HCT116 (cell line): ENCODE measurements at regions not wholly inside any gene's neighbourhood (a gene's known extent, or its start where the extent isn't known, plus 50 kb on each side); places are given as distances from the start of the nearest gene placed in this dataset.
A peak's percentile ranks its signal among the peaks of the same experiment; 100 is the strongest.

ENCODE experiments used
- ATAC-seq: fragments of 200-7000 bp; cut with Tn5 transposase; 2 replicates; pipeline ENCODE4 v1.9.1; 2020; ENCODE audit warnings: mild to moderate bottlenecking, moderate library complexity
- BruUV-seq: library from RNA; stranded (reverse); fragments of 400-500 nt; replicated peaks from 2 replicates; lab custom pipeline; 2021; lab: Mats Ljungman, UMichigan
- CTCF ChIA-PET: fragments of 300-600 bp; sonication (Branson Sonifier 250); formaldehyde crosslinking; loops from one replicate; lab custom pipeline; 2021; ENCODE audit warnings: antibody characterized with exemption; lab: Charles Lee
- POLR2A ChIA-PET: fragments of 300-600, 350-600 bp; sonication (Branson Sonifier 250); formaldehyde crosslinking; loops from one replicate; lab custom pipeline; 2021; ENCODE audit warnings: antibody characterized with exemption; lab: Charles Lee
- RAD21 ChIA-PET, 2 experiments: fragments of 300-600 bp; sonication (Branson Sonifier 250); formaldehyde crosslinking; loops; one replicate each; lab custom pipeline; 2023; ENCODE audit warnings: low total read pairs in 2 of 2; ENCODE audit not compliant: uncharacterized antibody in 2 of 2, unreplicated experiment in 2 of 2, low non-redundant PET in 1 of 2; lab: Charles Lee
- DNase-seq: peaks from one replicate; pipeline ENCODE4 v3.0.0-alpha.2; 2010; ENCODE audit warnings: low read depth, low spot score
- H2AFZ ChIP-seq: fragments of 200-600 bp; shearing (Covaris generic), sonication (generic); 2 replicates; pipeline ENCODE4 v1.6.1; 2017; ENCODE audit warnings: low read depth, mixed run types, mixed read lengths, antibody characterized with exemption, low read length; ENCODE audit not compliant: poor library complexity, severe bottlenecking
- H3K27ac ChIP-seq: 2 replicates; pipeline ENCODE4 v1.5.1; 2012; ENCODE audit warnings: low read depth, low read length
- H3K27me3 ChIP-seq: fragments of 200-600 bp; sonication (generic); 2 replicates; pipeline ENCODE4 v1.6.1; 2016; ENCODE audit warnings: mixed run types, low read length, mixed read lengths; ENCODE audit not compliant: insufficient read depth
- H3K36me3 ChIP-seq, 2 experiments: fragments of 200-500 bp in 1 of 2; fragments of 200-600 bp in 1 of 2; sonication (Bioruptor generic) in 1 of 2; sonication (generic) in 1 of 2; 2 replicates each; pipeline versions ENCODE4 v1.5.1 to v1.6.1; 2014 to 2016; ENCODE audit warnings: low read length in 2 of 2, inconsistent platforms in 1 of 2, mixed read lengths in 1 of 2, mixed run types in 1 of 2; ENCODE audit not compliant: insufficient read depth in 2 of 2, control insufficient read depth in 1 of 2
- H3K4me1 ChIP-seq, 2 experiments: fragments of 200-600 bp in 1 of 2; sonication (generic) in 1 of 2; 2 replicates each; pipeline versions ENCODE4 v1.5.1 to v1.6.1; 2012 to 2017; ENCODE audit warnings: low read length in 2 of 2, inconsistent platforms in 1 of 2, mild to moderate bottlenecking in 1 of 2, mixed read lengths in 1 of 2, mixed run types in 1 of 2, moderate library complexity in 1 of 2; ENCODE audit not compliant: insufficient read depth in 2 of 2, control insufficient read depth in 1 of 2
- H3K4me2 ChIP-seq: fragments of 200-600 bp; sonication (generic); 2 replicates; pipeline ENCODE4 v1.6.1; 2017; ENCODE audit warnings: mixed run types, low read length, mixed read lengths
- H3K4me3 ChIP-seq, 2 experiments: fragments of 200-600 bp in 1 of 2; sonication (generic) in 1 of 2; replicated peaks in 1 of 2; 2 replicates each; pipeline ENCODE4 v1.5.1; 2011 to 2016; ENCODE audit warnings: low read length in 2 of 2, control low read depth in 1 of 2, low read depth in 1 of 2, mild to moderate bottlenecking in 1 of 2, mixed read lengths in 1 of 2, mixed run types in 1 of 2
- H3K79me2 ChIP-seq: fragments of 200-600 bp; sonication (generic); 2 replicates; pipeline ENCODE4 v1.6.1; 2017; ENCODE audit warnings: mild to moderate bottlenecking, mixed run types, low read length, moderate library complexity, mixed read lengths; ENCODE audit not compliant: insufficient read depth
- H3K9ac ChIP-seq: fragments of 200-600 bp; sonication (generic); 2 replicates; pipeline ENCODE4 v1.6.1; 2016; ENCODE audit warnings: low read length, mixed read lengths
- H3K9me2 ChIP-seq: fragments of 200-600 bp; sonication (generic), shearing (Covaris generic); 2 replicates; pipeline ENCODE4 v1.6.1; 2017; ENCODE audit warnings: mixed run types, mild to moderate bottlenecking, moderate library complexity; ENCODE audit not compliant: insufficient read depth
- H3K9me3 ChIP-seq, 2 experiments: fragments of 200-500 bp in 1 of 2; fragments of 200-600 bp in 1 of 2; sonication (Bioruptor generic) in 1 of 2; sonication (generic) in 1 of 2; 2 replicates each; pipeline ENCODE4 v1.6.1; 2014 to 2017; ENCODE audit warnings: low read length in 2 of 2, mixed read lengths in 2 of 2, inconsistent platforms in 1 of 2, low read depth in 1 of 2, mild to moderate bottlenecking in 1 of 2, mixed run types in 1 of 2, moderate library complexity in 1 of 2; ENCODE audit not compliant: control insufficient read depth in 1 of 2, insufficient read depth in 1 of 2
- H4K20me1 ChIP-seq: fragments of 200-600 bp; sonication (generic), shearing (Covaris generic); 2 replicates; pipeline ENCODE4 v1.6.1; 2017; ENCODE audit warnings: mixed run types, mild to moderate bottlenecking, moderate library complexity; ENCODE audit not compliant: insufficient read depth
- ATF3 ChIP-seq: IDR thresholded peaks from 2 replicates; pipeline ENCODE4 v1.6.1; 2012
- CBX3 ChIP-seq: IDR thresholded peaks from 2 replicates; pipeline ENCODE4 v1.6.1; 2012; ENCODE audit warnings: low read depth
- CEBPB ChIP-seq: IDR thresholded peaks from 2 replicates; pipeline ENCODE4 v1.6.1; 2012; ENCODE audit warnings: low read depth
- CTCF ChIP-seq, 3 experiments: fragments of 200-600 bp in 1 of 3; sonication (generic) in 1 of 3; IDR thresholded peaks in 2 of 3; conservative IDR thresholded peaks in 1 of 3; 2 replicates each; pipeline ENCODE4 v1.5.1; 2012 to 2017; ENCODE audit warnings: low read depth in 2 of 3, low read length in 2 of 3, antibody characterized with exemption in 1 of 3, borderline replicate concordance in 1 of 3, control low read depth in 1 of 3, mild to moderate bottlenecking in 1 of 3, mixed read lengths in 1 of 3, mixed run types in 1 of 3, moderate library complexity in 1 of 3; ENCODE audit not compliant: insufficient read depth in 1 of 3
- EGR1 ChIP-seq: IDR thresholded peaks from 2 replicates; pipeline ENCODE4 v1.6.1; 2012; ENCODE audit warnings: low read depth
- EZH2 ChIP-seq: fragments of 200-600 bp; sonication (generic); IDR thresholded peaks from 2 replicates; pipeline ENCODE4 v1.6.1; 2017; ENCODE audit warnings: antibody characterized with exemption, mixed run types
- EZH2phosphoT487 ChIP-seq: fragments of 200-600 bp; IDR thresholded peaks from 2 replicates; pipeline ENCODE4 v1.6.1; 2018; ENCODE audit warnings: antibody characterized with exemption, borderline replicate concordance
- FOSL1 ChIP-seq: IDR thresholded peaks from 2 replicates; pipeline ENCODE4 v1.6.1; 2012; ENCODE audit warnings: low read depth
- JUND ChIP-seq: IDR thresholded peaks from 2 replicates; pipeline ENCODE4 v1.6.1; 2012
- MAX ChIP-seq: IDR thresholded peaks from 2 replicates; pipeline ENCODE4 v1.6.1; 2012
- POLR2A ChIP-seq: IDR thresholded peaks from 2 replicates; pipeline ENCODE4 v1.7.0; 2011; ENCODE audit warnings: borderline replicate concordance; ENCODE audit not compliant: insufficient read depth, insufficient read length; ENCODE audit errors: extremely low read depth
- POLR2AphosphoS5 ChIP-seq: IDR thresholded peaks from 2 replicates; pipeline ENCODE4 v1.6.1; 2011; ENCODE audit warnings: mild to moderate bottlenecking, low read depth, low read length, moderate library complexity
- RAD21 ChIP-seq: IDR thresholded peaks from 2 replicates; pipeline ENCODE4 v1.6.1; 2012; ENCODE audit warnings: low read depth, mild to moderate bottlenecking
- SIN3A ChIP-seq: IDR thresholded peaks from 2 replicates; pipeline ENCODE4 v1.6.1; 2012; ENCODE audit warnings: low read depth
- SP1 ChIP-seq: IDR thresholded peaks from 2 replicates; pipeline ENCODE4 v1.6.1; 2012; ENCODE audit warnings: low read depth
- SRF ChIP-seq: IDR thresholded peaks from 2 replicates; pipeline ENCODE4 v1.6.1; 2012; ENCODE audit warnings: low read depth
- TCF7L2 ChIP-seq: IDR thresholded peaks from 2 replicates; pipeline ENCODE4 v1.7.0; 2011; ENCODE audit warnings: borderline replicate concordance, inconsistent platforms; ENCODE audit not compliant: insufficient read depth, insufficient read length; ENCODE audit errors: extremely low read depth
- YY1 ChIP-seq: IDR thresholded peaks from 2 replicates; pipeline ENCODE4 v1.6.1; 2011; ENCODE audit warnings: low read length, low read depth, moderate library complexity, mild to moderate bottlenecking; ENCODE audit not compliant: insufficient replicate concordance; ENCODE audit errors: extremely low read depth
- ZFX ChIP-seq: fragments of 450-650 bp; IDR thresholded peaks from 2 replicates; pipeline ENCODE4 v1.6.1; 2017
- ZNF274 ChIP-seq: fragments of 200-500 bp; sonication (Bioruptor generic); IDR thresholded peaks from 2 replicates; pipeline ENCODE4 v1.6.1; 2014; ENCODE audit warnings: mild to moderate bottlenecking, low read depth, low read length, inconsistent platforms
- intact Hi-C: fragments of 100-400 bp; cut with micrococcal nuclease; formaldehyde crosslinking; loops from 2 replicates; pipeline ENCODE4 v1.10.0; 2022

GRCh38 chr15:62306851-62307504 lies 141.9 kb upstream of the C2CD4B start:
- intact Hi-C loops, result no loop called here
- DNase-seq (peak; percentile 68), ATAC-seq (peak; percentile 99)
- Histone ChIP-seq H3K27ac (no peak overlapping the region), H3K4me1 (no peaks in the 10 kb centered on the region), H3K9me2 (no peaks in the 10 kb centered on the region), H3K4me2 (no peak overlapping the region), H4K20me1 (no peaks in the 10 kb centered on the region), H3K9ac (no peak overlapping the region)
- BruUV-seq, result no TSS peak
- ChIA-PET RAD21 (no interaction called here), POLR2A (no interaction called here)
- TF ChIP-seq RAD21 (peak; percentile 75), ZFX (peak; percentile 37), SP1 (no peak), CTCF (IDR thresholded peaks at IDR 0.05 in 2 of 3, conservative IDR thresholded peaks at IDR 0.05 in 1 of 3; ENCODE audit: borderline replicate concordance in 1 of 3, insufficient read depth in 1 of 3, low read depth in 2 of 3, low read length in 2 of 3) (peak; percentile 55 to 71 (median 58); a peak in 5 of 6 replicates)
- TF ChIP-seq, all 23 proteins: peak for 3
- Histone ChIP-seq H3K36me3 (no peaks in the 10 kb centered on the region), H2AFZ (peak overlapping the region; percentile 67), H3K4me3 (no peak overlapping the region), H3K79me2 (no peaks in the 10 kb centered on the region), H3K9me3 (no peaks in the 10 kb centered on the region), H3K27me3 (0 out of 2 replicates have a peak, but pooled peaks cover 3% of the 10 kb centered on the region)
- CTCF ChIA-PET, result interaction anchor here (0.6 to 2.6 kb wide), 17 partner anchors 9 to 473 kb away, joined by 3 to 20 read pairs (median 3); partner anchors contain the start of gene C2CD4A

- no TSS peak for BruUV-seq
- no peaks in the 10 kb centered on the region for H3K27me3 ChIP-seq
- no peak for ATAC-seq
- H3K9me2 ChIP-seq, result no peaks in the 10 kb centered on the region
- peak overlapping the region; percentile 67 for H2AFZ ChIP-seq
- H3K27ac ChIP-seq, result no peak overlapping the region
- no peaks in the 10 kb centered on the region for H3K9me3 ChIP-seq
- TF ChIP-seq POLR2AphosphoS5, result no peak
- no peak for TF ChIP-seq JUND
- no peak for TF ChIP-seq CEBPB
- TF ChIP-seq EZH2, result no peak
- no peak for TF ChIP-seq EGR1
- TF ChIP-seq MAX, result no peak
- TF ChIP-seq FOSL1, result no peak
- no peak for TF ChIP-seq CBX3
- no peak for TF ChIP-seq TCF7L2
- no peak for TF ChIP-seq RAD21
- no peak for TF ChIP-seq POLR2A
- no peak for TF ChIP-seq ATF3
- TF ChIP-seq ZFX, result no peak
- no peak for TF ChIP-seq EZH2phosphoT487
- TF ChIP-seq SRF, result no peak
- TF ChIP-seq SIN3A, result no peak
- no peak for TF ChIP-seq ZNF274
- no peak for TF ChIP-seq YY1
- no peak overlapping the region for H3K9ac ChIP-seq
- no peak overlapping the region for H3K4me2 ChIP-seq
- ChIA-PET CTCF (interaction anchor here (0.7 to 2.6 kb wide), 10 partner anchors 13 to 474 kb away, joined by 3 to 20 read pairs (median 6); partner anchors contain the start of gene C2CD4A), RAD21 (no interaction called here), POLR2A (no interaction called here)
- no peaks in the 10 kb centered on the region for H3K4me1 ChIP-seq
- no peak overlapping the region for H3K4me3 ChIP-seq
- H3K36me3 ChIP-seq, result no peaks in the 10 kb centered on the region
- intact Hi-C loops, result no loop called here
- DNase-seq, result no peak
- H4K20me1 ChIP-seq, result no peaks in the 10 kb centered on the region
- H3K79me2 ChIP-seq, result no peaks in the 10 kb centered on the region
Measured at GRCh38 chr15:62307551-62307950, 142.5 kb upstream of the C2CD4B start.
